HFFc6 (cell line): ENCODE measurements at regions not wholly inside any gene's neighbourhood (a gene's known extent, or its start where the extent isn't known, plus 50 kb on each side); places are given as distances from the start of the nearest gene placed in this dataset.
"Not testable (repeated sequence)": the region's sequence is repeated elsewhere in the genome, so short reads cannot be mapped to it uniquely, and the experiment has no call there.

Experiments
- DNase-seq: peaks from one replicate; pipeline ENCODE4 v3.0.0-alpha.2; 2018
- H3K27ac Mint-ChIP-seq: 2 replicates; pipeline ENCODE4 v1.8.0; 2020; ENCODE audit warnings: mild to moderate bottlenecking, mixed read lengths
- H3K27me3 Mint-ChIP-seq: 2 replicates; pipeline ENCODE4 v1.8.0; 2021; ENCODE audit warnings: mild to moderate bottlenecking, moderate library complexity, mixed read lengths; ENCODE audit not compliant: insufficient read depth
- H3K36me3 Mint-ChIP-seq: 2 replicates; pipeline ENCODE4 v1.8.0; 2021; ENCODE audit warnings: low read depth, mixed read lengths
- H3K4me1 Mint-ChIP-seq: 2 replicates; pipeline ENCODE4 v1.8.0; 2020; ENCODE audit warnings: low read depth, mixed read lengths
- H3K4me3 Mint-ChIP-seq: 2 replicates; pipeline ENCODE4 v1.8.0; 2020; ENCODE audit warnings: mild to moderate bottlenecking, moderate library complexity, mixed read lengths
- H3K9me3 Mint-ChIP-seq: 2 replicates; pipeline ENCODE4 v1.8.0; 2020; ENCODE audit warnings: mild to moderate bottlenecking, mixed read lengths
- TF ChIP-seq, protein P1 (sequence below): fragments of 200-600 bp; sonication (generic); IDR thresholded peaks from 2 replicates; pipeline ENCODE4 v1.5.0; 2021; ENCODE audit warnings: antibody characterized with exemption, mild to moderate bottlenecking

DNA sequence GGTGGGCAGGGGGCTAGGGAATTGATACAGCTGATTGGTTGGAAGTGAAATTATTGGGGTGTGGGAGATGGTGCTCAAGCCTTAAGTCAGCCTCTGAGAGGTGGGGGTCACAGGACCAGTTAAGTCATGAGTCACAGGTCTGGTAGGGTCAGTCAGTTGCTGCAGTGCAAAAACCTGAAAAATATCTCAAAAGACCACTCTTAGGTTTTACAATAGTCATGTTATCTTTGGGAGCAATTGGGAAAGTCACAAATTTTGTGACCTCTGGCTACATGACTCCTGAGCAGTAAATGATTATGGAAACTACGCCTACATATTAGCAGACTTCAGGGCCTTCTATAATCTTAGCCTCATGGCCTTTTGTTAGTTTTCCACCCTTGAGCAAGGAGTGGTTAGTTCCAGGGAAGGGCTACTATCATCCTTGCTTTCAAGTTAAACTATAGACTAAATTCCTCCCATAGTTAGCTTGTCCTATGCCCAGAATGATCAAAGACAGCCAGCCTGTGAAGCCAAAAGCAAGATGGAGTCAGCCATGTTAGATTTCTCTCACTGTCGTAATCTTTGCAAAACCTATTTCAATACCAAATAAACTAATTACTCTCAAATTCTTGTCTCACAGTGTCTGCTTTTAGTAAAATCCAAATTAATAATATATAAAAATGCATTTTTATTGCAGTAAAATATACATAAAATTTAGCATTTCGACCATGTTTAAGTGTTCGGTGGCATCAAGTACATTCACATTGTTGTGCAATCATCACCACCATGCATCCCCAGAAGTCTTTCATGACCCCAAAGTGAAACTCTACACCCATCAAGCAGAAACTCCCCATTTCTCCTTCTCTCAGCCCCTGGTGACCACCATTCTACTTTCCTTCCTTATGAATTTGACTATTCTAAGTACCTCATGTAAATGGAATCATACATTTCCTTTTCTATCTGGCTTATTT, 60.9 kb upstream of the CD2AP start:
- TF ChIP-seq, protein P1, sequence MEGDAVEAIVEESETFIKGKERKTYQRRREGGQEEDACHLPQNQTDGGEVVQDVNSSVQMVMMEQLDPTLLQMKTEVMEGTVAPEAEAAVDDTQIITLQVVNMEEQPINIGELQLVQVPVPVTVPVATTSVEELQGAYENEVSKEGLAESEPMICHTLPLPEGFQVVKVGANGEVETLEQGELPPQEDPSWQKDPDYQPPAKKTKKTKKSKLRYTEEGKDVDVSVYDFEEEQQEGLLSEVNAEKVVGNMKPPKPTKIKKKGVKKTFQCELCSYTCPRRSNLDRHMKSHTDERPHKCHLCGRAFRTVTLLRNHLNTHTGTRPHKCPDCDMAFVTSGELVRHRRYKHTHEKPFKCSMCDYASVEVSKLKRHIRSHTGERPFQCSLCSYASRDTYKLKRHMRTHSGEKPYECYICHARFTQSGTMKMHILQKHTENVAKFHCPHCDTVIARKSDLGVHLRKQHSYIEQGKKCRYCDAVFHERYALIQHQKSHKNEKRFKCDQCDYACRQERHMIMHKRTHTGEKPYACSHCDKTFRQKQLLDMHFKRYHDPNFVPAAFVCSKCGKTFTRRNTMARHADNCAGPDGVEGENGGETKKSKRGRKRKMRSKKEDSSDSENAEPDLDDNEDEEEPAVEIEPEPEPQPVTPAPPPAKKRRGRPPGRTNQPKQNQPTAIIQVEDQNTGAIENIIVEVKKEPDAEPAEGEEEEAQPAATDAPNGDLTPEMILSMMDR, result no peak
- DNase-seq, result no peak
- H3K27ac Mint-ChIP-seq, result no peak overlapping the region
- H3K27me3 Mint-ChIP-seq, result peaks cover 6% of the 10 kb centered on the region; the same call in 1 of the 2 replicates
- no peak overlapping the region for H3K4me3 Mint-ChIP-seq
- H3K9me3 Mint-ChIP-seq, result no peaks in the 10 kb centered on the region
- H3K36me3 Mint-ChIP-seq, result no peaks in the 10 kb centered on the region
- H3K4me1 Mint-ChIP-seq, result peaks cover 15% of the 10 kb centered on the region

DNA sequence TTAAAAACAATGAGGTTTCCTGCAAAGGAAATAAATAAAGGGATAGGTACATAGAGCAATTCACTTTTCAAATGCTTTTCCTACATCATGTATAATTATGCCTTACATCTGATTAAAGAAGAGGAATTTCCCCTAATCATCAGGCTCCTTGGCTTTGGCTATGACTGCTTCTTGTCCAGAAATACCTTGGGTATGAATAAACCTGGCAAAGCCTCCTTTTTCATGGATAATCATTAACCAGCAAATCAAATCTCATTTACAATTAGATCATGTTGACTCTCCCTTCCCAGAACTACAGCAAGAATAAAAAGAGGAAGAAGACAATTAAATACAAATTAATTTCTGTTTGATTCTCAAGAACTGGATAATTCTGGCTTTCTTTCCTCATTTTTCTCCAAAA, 58.0 kb upstream of the CD2AP start:
- DNase-seq, result no peak
- TF ChIP-seq, protein P1, result no peak
- Mint-ChIP-seq H3K36me3 (no peaks in the 10 kb centered on the region), H3K4me3 (no peak overlapping the region), H3K9me3 (no peaks in the 10 kb centered on the region), H3K4me1 (peaks cover 10% of the 10 kb centered on the region), H3K27me3 (peaks cover 6% of the 10 kb centered on the region), H3K27ac (no peak overlapping the region)

DNA sequence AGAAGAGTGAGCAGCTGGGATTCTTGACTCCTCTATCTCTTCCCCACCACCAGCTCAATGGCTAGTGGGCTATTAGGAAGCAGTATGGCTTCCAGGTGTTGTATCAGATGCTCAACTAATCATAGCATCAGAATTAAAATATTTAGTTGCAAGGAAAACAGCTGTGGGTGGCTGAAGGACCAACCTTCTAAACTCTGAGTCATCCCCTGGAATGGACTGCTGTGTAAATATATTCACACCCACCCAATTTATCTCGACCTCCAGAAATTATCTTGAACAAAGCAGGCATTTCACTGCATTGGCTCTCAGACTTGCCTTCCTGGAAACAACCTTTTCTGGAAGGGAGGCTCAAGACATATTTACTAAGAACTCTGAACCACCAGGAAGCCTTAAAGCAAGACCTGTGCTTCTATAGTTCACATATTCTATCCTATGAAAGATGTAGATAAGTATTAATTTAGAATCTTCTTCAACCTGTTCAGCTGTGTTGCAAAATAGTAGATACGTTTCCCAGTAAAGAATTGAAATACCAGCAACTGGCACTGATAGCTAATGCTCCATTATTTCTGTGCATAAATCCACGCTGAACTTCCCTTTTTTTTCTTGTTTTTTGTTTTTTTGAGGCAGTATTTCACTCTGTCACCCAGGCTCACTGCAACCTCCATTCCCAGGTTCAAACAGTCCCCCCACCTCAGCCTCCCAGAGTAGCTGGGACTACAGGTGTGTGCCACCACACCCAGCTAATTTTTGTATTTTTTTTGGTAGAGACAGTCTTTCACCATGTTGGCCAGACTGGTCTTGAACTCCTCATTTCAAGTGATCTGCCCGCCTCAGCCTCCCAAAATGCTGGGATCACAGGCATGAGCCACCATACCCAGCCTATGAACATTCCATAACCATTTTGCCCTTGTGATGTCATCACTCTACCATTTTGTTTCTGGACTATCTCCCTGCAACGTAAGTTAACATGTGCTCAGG, 56.9 kb upstream of the CD2AP start:
- H3K27ac Mint-ChIP-seq, result no peak overlapping the region
- H3K36me3 Mint-ChIP-seq, result no peaks in the 10 kb centered on the region
- TF ChIP-seq, protein P1, result no peak
- H3K4me1 Mint-ChIP-seq, result peaks cover 4% of the 10 kb centered on the region; the same call in 1 of the 2 replicates
- H3K9me3 Mint-ChIP-seq, result no peaks in the 10 kb centered on the region
- peaks cover 6% of the 10 kb centered on the region for H3K27me3 Mint-ChIP-seq
- no peak overlapping the region for H3K4me3 Mint-ChIP-seq
- DNase-seq, result no peak

DNA sequence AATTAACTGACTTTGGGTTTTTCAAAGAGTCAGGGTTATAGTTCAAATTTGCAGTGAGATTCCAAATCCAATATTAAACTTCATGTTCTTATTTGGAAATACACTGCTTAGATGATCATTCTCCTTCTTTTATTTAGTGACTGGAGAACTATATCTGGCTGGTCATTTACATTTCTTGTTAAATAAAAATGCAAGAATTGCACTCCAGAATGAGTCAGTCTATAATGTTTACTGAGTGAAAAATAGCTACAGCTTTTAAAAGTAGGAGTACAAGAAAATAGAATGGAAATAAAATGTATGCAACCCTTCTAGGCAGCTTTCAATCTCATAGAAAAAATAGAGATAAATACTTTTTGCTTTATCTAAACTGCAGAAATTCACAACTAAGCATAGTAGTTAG, 54.5 kb upstream of the CD2AP start:
- no peak overlapping the region for H3K4me3 Mint-ChIP-seq
- TF ChIP-seq, protein P1, result no peak
- peaks cover 7% of the 10 kb centered on the region for H3K27me3 Mint-ChIP-seq
- H3K27ac Mint-ChIP-seq, result no peak overlapping the region
- DNase-seq, result no peak
- no peaks in the 10 kb centered on the region for H3K9me3 Mint-ChIP-seq
- peaks cover 4% of the 10 kb centered on the region; the same call in 1 of the 2 replicates for H3K4me1 Mint-ChIP-seq
- no peaks in the 10 kb centered on the region for H3K36me3 Mint-ChIP-seq

DNA sequence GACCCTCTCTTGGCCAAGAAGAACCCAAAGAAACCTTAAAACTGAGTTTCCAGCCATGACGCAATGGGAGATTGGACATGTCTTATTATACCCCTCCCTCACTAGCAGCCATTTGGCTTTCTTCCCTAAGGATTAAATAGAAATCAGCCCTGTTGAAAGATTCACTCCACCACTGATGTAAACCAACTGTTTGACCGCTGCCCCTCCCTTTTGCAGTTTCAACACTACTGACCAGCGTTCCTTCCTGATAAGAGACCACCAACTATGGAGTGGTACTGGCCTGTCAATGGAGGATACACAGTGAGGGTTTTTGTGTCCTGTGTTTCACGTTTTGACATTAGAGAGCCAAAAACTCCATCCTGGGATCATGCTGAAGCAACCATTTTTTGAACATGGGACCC, 53.2 kb upstream of the CD2AP start:
- TF ChIP-seq, protein P1, result no peak
- peaks cover 7% of the 10 kb centered on the region for H3K27me3 Mint-ChIP-seq
- peaks cover 4% of the 10 kb centered on the region; the same call in 1 of the 2 replicates for H3K4me1 Mint-ChIP-seq
- no peaks in the 10 kb centered on the region for H3K36me3 Mint-ChIP-seq
- DNase-seq, result no peak
- H3K9me3 Mint-ChIP-seq, result no peaks in the 10 kb centered on the region
- H3K4me3 Mint-ChIP-seq, result no peak overlapping the region
- no peak overlapping the region for H3K27ac Mint-ChIP-seq

DNA sequence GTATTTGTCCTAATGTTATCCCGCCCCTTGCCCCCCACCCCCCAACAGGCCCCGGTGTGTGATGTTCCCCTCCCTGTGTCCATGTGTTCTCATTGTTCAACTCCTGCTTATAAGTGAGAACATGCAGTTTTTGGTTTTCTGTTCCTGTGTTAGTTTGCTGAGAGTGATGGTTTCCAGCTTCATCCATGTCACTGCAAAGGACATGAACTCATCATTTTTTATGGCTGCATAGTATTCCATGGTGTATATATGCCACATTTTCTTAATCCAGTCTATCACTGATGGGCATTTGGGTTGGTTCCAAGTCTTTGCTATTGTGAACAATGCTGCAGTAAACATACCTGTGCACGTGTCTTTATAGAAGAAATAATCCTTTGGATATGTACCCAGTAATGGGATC, 51.9 kb upstream of the CD2AP start:
- H3K9me3 Mint-ChIP-seq, H3K27ac Mint-ChIP-seq, H3K36me3 Mint-ChIP-seq, DNase-seq, H3K4me3 Mint-ChIP-seq, H3K27me3 Mint-ChIP-seq, H3K4me1 Mint-ChIP-seq: not testable (repeated sequence)
